COLO829 (cell line): ENCODE measurements at regions not wholly inside any gene's neighbourhood (a gene's known extent, or its start where the extent isn't known, plus 50 kb on each side); places are given as distances from the start of the nearest gene placed in this dataset.

Experiments used
- DNase-seq: peaks from one replicate; pipeline ENCODE4 v3.0.0; 2012; ENCODE audit warnings: low spot score

GRCh38 chr12:88638388-88638787 lies 58.1 kb upstream of the KITLG start:
- no peak for DNase-seq

- no peak for DNase-seq
Observed at GRCh38 chr12:88634008-88634407, 53.7 kb upstream of the KITLG start.

- DNase-seq, result peak; percentile 19
Observed at GRCh38 chr12:88633312-88633711, 53.0 kb upstream of the KITLG start.

- DNase-seq, result no peak
Observed at GRCh38 chr12:88630561-88630960, 50.3 kb upstream of the KITLG start.
